AG04449 (cell line): ENCODE measurements at regions not wholly inside any gene's neighbourhood (a gene's known extent, or its start where the extent isn't known, plus 50 kb on each side); places are given as distances from the start of the nearest gene placed in this dataset.
A peak's percentile ranks its signal among the peaks of the same experiment; 100 is the strongest.
"Not testable (repeated sequence)": the region's sequence is repeated elsewhere in the genome, so short reads cannot be mapped to it uniquely, and the experiment has no call there.

Source experiments
- CTCF ChIA-PET: fragments of 350-600 bp; formaldehyde crosslinking; extraction: SDS; loops from one replicate; lab custom pipeline; 2021; ENCODE audit warnings: antibody characterized with exemption; lab: Yijun Ruan, JAX
- POLR2A ChIA-PET: fragments of 400-600, 350-600 bp; formaldehyde crosslinking; extraction: SDS; loops from one replicate; lab custom pipeline; 2020; ENCODE audit warnings: antibody characterized with exemption, inconsistent platforms; lab: Yijun Ruan, JAX
- DNase-seq: peaks from one replicate; pipeline ENCODE4 v3.0.0-alpha.2; 2010; ENCODE audit warnings: low read depth, low spot score
- H3K4me3 ChIP-seq: 2 replicates; pipeline ENCODE4 v1.5.1; 2011; ENCODE audit warnings: low read depth, mild to moderate bottlenecking, control low read depth, low read length
- TF ChIP-seq, protein P1 (sequence below): IDR thresholded peaks from one replicate; pipeline ENCODE4 v1.5.1; 2011; ENCODE audit warnings: mild to moderate bottlenecking, moderate library complexity, low read length, control low read depth, inconsistent platforms; ENCODE audit not compliant: insufficient read depth; ENCODE audit errors: missing control alignments

GRCh38 chr3:182323898-182324297 lies 469.4 kb upstream of the ATP11B start:
- ChIA-PET CTCF (no interaction called here), POLR2A (no interaction called here)
- TF ChIP-seq, protein P1, sequence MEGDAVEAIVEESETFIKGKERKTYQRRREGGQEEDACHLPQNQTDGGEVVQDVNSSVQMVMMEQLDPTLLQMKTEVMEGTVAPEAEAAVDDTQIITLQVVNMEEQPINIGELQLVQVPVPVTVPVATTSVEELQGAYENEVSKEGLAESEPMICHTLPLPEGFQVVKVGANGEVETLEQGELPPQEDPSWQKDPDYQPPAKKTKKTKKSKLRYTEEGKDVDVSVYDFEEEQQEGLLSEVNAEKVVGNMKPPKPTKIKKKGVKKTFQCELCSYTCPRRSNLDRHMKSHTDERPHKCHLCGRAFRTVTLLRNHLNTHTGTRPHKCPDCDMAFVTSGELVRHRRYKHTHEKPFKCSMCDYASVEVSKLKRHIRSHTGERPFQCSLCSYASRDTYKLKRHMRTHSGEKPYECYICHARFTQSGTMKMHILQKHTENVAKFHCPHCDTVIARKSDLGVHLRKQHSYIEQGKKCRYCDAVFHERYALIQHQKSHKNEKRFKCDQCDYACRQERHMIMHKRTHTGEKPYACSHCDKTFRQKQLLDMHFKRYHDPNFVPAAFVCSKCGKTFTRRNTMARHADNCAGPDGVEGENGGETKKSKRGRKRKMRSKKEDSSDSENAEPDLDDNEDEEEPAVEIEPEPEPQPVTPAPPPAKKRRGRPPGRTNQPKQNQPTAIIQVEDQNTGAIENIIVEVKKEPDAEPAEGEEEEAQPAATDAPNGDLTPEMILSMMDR, result no peak
- no peak for DNase-seq
- H3K4me3 ChIP-seq, result no peak overlapping the region

DNA sequence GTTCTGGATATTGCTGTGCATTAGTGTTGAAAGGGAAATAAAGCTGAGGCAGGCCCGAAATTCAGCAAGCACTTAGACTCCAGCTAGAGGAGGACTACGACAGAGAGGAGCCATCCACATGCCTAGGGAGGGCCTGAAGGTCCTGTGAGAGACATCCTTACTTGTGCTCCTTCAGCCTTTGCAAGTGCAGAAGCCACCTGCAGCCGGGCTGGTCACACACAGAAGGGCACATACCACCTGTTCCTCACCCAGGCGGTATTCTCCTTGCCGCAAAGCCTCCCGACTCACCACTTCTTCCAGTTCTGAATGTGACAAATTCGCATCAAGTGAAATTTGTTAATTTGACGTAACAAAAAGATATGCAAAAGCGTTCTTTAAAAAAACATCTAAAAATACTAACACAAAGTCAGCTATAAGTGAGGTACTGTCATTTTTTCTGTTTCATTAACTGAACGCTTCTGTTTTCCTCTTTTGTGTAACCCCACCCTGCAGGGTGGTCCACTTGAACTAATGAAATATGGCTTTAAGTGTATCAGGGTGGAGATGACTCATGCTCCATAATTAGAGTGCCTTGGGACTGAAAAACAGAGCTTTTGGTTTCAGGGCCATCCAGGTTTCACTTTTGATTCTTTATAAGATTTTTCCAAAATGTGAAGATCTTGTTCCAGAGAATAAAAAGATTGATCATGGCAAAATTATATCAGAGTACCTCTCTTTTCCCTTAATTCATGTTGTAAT lies 467.9 kb upstream of the ATP11B start:
- CTCF ChIA-PET, result interaction anchor here (1.1 kb wide), 1 partner anchor 623 kb away, joined by 3 read pairs; no protein-coding TSS in a partner anchor
- POLR2A ChIA-PET, result no interaction called here
- TF ChIP-seq, protein P1, result no peak
- no peak for DNase-seq
- no peak overlapping the region for H3K4me3 ChIP-seq

- ChIA-PET POLR2A (no interaction called here), CTCF (interaction anchor here (1.7 kb wide), 1 partner anchor 33 kb away, joined by 3 read pairs; no protein-coding TSS in a partner anchor)
- no peak overlapping the region for H3K4me3 ChIP-seq
- TF ChIP-seq, protein P1, result no peak
- peak; percentile 34 for DNase-seq
Observed at GRCh38 chr3:182327196-182327681, 466.1 kb upstream of the ATP11B start.

DNA sequence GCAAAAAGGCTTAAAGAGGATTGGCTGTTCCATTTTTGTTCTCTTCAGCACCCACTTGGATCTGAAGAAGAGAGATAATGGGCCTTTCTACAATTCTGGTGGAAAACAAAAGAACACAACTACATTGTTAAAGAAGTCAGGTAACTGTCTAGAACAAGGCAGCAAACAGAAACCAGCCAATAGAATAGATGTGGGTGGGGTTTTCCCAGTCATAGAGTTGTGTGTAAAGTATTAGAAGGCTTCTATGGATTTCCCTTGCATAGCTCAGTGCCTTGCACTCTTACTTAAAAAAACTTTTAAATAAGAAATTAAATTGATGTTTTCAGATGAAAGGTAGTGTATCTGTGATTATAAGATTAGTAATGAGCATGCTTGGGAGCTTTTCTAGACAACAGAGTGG lies 462.7 kb upstream of the ATP11B start:
- ChIA-PET POLR2A (no interaction called here), CTCF (no interaction called here)
- DNase-seq, result no peak
- H3K4me3 ChIP-seq, result no peak overlapping the region
- TF ChIP-seq, protein P1, result no peak

DNA sequence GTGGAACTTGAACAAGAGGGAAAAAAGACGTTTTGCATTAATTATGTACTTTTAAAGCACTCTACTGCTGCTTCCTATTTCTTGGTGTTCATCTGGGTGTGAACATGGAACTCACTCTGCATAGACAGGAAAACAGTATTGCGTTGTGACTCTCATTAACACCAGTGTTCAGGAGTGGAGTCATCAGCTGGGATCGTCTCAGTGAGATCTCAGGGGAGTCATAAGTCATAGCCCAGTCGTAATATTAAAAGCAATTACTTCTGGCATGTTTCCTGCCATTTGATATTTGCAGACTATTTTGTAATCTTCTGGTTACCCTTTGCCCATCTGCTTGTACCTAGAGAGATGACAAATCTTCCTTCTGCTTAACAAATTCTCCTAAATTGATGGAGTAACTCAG lies 462.0 kb upstream of the ATP11B start:
- ChIA-PET POLR2A (no interaction called here), CTCF (no interaction called here)
- DNase-seq, result no peak
- no peak overlapping the region for H3K4me3 ChIP-seq
- TF ChIP-seq, protein P1, result no peak

- CTCF ChIA-PET, result no interaction called here
- POLR2A ChIA-PET, result no interaction called here
- DNase-seq, result no peak
- TF ChIP-seq, protein P1, result no peak
- H3K4me3 ChIP-seq, result no peak overlapping the region
Observed at GRCh38 chr3:182342252-182342651, 451.1 kb upstream of the ATP11B start.

GRCh38 chr3:182344026-182344425 lies 449.3 kb upstream of the ATP11B start:
- H3K4me3 ChIP-seq, POLR2A ChIA-PET, DNase-seq, CTCF ChIA-PET: not testable (repeated sequence)
